GM12878 (cell line): ENCODE measurements at regions not wholly inside any gene's neighbourhood (a gene's known extent, or its start where the extent isn't known, plus 50 kb on each side); places are given as distances from the start of the nearest gene placed in this dataset.

Source experiments
- ATAC-seq: fragments of 200-7000 bp; cut with Tn5 transposase; 3 replicates; pipeline ENCODE4 v1.9.1; 2020; ENCODE audit warnings: mild to moderate bottlenecking, moderate library complexity
- BruUV-seq: library from RNA; stranded (reverse); fragments of 400-500 nt; replicated peaks from 2 replicates; lab custom pipeline; 2021; lab: Mats Ljungman, UMichigan
- CTCF ChIA-PET: fragments of 300-600 bp; sonication (Branson Sonifier 250); formaldehyde crosslinking; extraction: SDS; loops from one replicate; lab custom pipeline; 2021; ENCODE audit warnings: inconsistent platforms; lab: Yijun Ruan, JAX
- POLR2A ChIA-PET: fragments of 350-600 bp; formaldehyde crosslinking; extraction: SDS; loops from one replicate; lab custom pipeline; 2021; ENCODE audit warnings: inconsistent platforms; lab: Charles Lee
- RAD21 ChIA-PET: fragments of 300-600 bp; sonication (Branson Sonifier 250); formaldehyde crosslinking; loops from one replicate; lab custom pipeline; 2023; ENCODE audit warnings: antibody characterized with exemption; ENCODE audit not compliant: unreplicated experiment; lab: Charles Lee
- SMC1A ChIA-PET: fragments of 300-600 bp; sonication (Branson Sonifier 250); formaldehyde crosslinking; loops from one replicate; lab custom pipeline; 2023; ENCODE audit not compliant: unreplicated experiment, uncharacterized antibody; lab: Charles Lee
- DNase-seq: peaks from one replicate; pipeline ENCODE4 v3.0.0-alpha.2; 2011; ENCODE audit warnings: low read depth, low spot score
- FAIRE-seq: peaks from 3 replicates; lab custom pipeline; 2011; peaks lifted over from hg19 to GRCh38; lab: Jason Lieb, UNC
- H2AFZ ChIP-seq: 2 replicates; pipeline ENCODE4 v1.6.0; 2011; ENCODE audit warnings: low read depth, low read length, control low read depth; ENCODE audit not compliant: control insufficient read depth
- H3K27ac ChIP-seq: 2 replicates; pipeline ENCODE4 v1.5.1; 2011; ENCODE audit warnings: control low read depth; ENCODE audit not compliant: control insufficient read depth, insufficient read depth
- H3K27me3 ChIP-seq, 2 experiments: replicated peaks in 1 of 2; 2 replicates each; pipeline versions ENCODE4 v1.6.0 to v1.6.1; 2011; ENCODE audit warnings: low read length in 1 of 2; ENCODE audit not compliant: control insufficient read depth in 2 of 2, insufficient read depth in 2 of 2
- H3K36me3 ChIP-seq, 2 experiments: 2 replicates each; pipeline ENCODE4 v1.5.1; 2011; ENCODE audit warnings: low read length in 1 of 2; ENCODE audit not compliant: control insufficient read depth in 2 of 2, insufficient read depth in 2 of 2
- H3K4me1 ChIP-seq: 2 replicates; pipeline ENCODE4 v1.6.1; 2011; ENCODE audit warnings: mild to moderate bottlenecking, low read length, moderate library complexity, mixed read lengths; ENCODE audit not compliant: control insufficient read depth, insufficient read depth
- H3K4me2 ChIP-seq: 2 replicates; pipeline ENCODE4 v1.6.0; 2011; ENCODE audit warnings: control low read depth; ENCODE audit not compliant: control insufficient read depth, insufficient read depth
- H3K4me3 ChIP-seq: fragments of 200-600 bp; sonication (generic); 2 replicates; pipeline ENCODE4 v1.5.1; 2016
- H3K79me2 ChIP-seq: 2 replicates; pipeline ENCODE4 v1.6.0; 2011; ENCODE audit warnings: low read length; ENCODE audit not compliant: control insufficient read depth, insufficient read depth
- H3K9ac ChIP-seq: 2 replicates; pipeline ENCODE4 v1.8.0; 2011; ENCODE audit warnings: low read length, control low read depth, mixed read lengths; ENCODE audit not compliant: control insufficient read depth, insufficient read depth
- H3K9me3 ChIP-seq: replicated peaks from 3 replicates; pipeline ENCODE4 v1.5.1; 2011; ENCODE audit warnings: mild to moderate bottlenecking, low read length; ENCODE audit not compliant: control insufficient read depth, insufficient read depth
- H4K20me1 ChIP-seq: 2 replicates; pipeline ENCODE4 v1.6.0; 2011; ENCODE audit not compliant: control insufficient read depth, insufficient read depth
- BRCA1 ChIP-seq: IDR thresholded peaks from 2 replicates; pipeline ENCODE4 v1.6.1; 2011; ENCODE audit warnings: low read depth, low read length, improper control_type of control experiment
- FOXK2 ChIP-seq: fragments of 450-650 bp; IDR thresholded peaks from 2 replicates; pipeline ENCODE4 v1.6.1; 2017; ENCODE audit warnings: mild to moderate bottlenecking, moderate library complexity
- HDAC6 ChIP-seq: fragments of 200-600 bp; sonication (generic); IDR thresholded peaks from one replicate; pipeline ENCODE4 v1.8.0; 2017; ENCODE audit warnings: antibody characterized with exemption; ENCODE audit not compliant: unreplicated experiment
- NKRF ChIP-seq: fragments of 450-650 bp; conservative IDR thresholded peaks from 2 replicates; pipeline ENCODE4 v1.6.1; 2017; ENCODE audit warnings: mild to moderate bottlenecking, moderate library complexity
- STAT3 ChIP-seq: IDR thresholded peaks from 2 replicates; pipeline ENCODE4 v1.6.1; 2011; ENCODE audit warnings: low read depth, low read length, improper control_type of control experiment
- ZNF24 ChIP-seq: fragments of 450-650 bp; IDR thresholded peaks from 2 replicates; pipeline ENCODE4 v1.6.1; 2017; ENCODE audit warnings: antibody characterized with exemption, mild to moderate bottlenecking
- in situ Hi-C: fragments of 300-500 bp; cut with MboI; formaldehyde crosslinking; loops from 9 replicates; pipeline ENCODE4 v1.14.3; 2018; ENCODE audit warnings: mixed read lengths
- intact Hi-C: fragments of 100-400 bp; cut with micrococcal nuclease; formaldehyde crosslinking; loops from one replicate; pipeline ENCODE4 v1.14.2; 2022; ENCODE audit not compliant: unreplicated experiment
- TF ChIP-seq, protein P1 (sequence below): fragments of 450-650 bp; IDR thresholded peaks from 2 replicates; pipeline ENCODE4 v1.6.1; 2016; ENCODE audit warnings: mild to moderate bottlenecking, moderate library complexity, borderline replicate concordance
- TF ChIP-seq, protein P2 (sequence below): fragments of 450-650 bp; IDR thresholded peaks from 2 replicates; pipeline ENCODE4 v1.6.1; 2018; ENCODE audit warnings: borderline replicate concordance, mild to moderate bottlenecking; ENCODE audit not compliant: partially characterized antibody
- TF ChIP-seq, protein P3 (sequence below): fragments of 450-650 bp; IDR thresholded peaks from 2 replicates; pipeline ENCODE4 v1.6.1; 2017; ENCODE audit warnings: mild to moderate bottlenecking

- TF ChIP-seq, protein P1, sequence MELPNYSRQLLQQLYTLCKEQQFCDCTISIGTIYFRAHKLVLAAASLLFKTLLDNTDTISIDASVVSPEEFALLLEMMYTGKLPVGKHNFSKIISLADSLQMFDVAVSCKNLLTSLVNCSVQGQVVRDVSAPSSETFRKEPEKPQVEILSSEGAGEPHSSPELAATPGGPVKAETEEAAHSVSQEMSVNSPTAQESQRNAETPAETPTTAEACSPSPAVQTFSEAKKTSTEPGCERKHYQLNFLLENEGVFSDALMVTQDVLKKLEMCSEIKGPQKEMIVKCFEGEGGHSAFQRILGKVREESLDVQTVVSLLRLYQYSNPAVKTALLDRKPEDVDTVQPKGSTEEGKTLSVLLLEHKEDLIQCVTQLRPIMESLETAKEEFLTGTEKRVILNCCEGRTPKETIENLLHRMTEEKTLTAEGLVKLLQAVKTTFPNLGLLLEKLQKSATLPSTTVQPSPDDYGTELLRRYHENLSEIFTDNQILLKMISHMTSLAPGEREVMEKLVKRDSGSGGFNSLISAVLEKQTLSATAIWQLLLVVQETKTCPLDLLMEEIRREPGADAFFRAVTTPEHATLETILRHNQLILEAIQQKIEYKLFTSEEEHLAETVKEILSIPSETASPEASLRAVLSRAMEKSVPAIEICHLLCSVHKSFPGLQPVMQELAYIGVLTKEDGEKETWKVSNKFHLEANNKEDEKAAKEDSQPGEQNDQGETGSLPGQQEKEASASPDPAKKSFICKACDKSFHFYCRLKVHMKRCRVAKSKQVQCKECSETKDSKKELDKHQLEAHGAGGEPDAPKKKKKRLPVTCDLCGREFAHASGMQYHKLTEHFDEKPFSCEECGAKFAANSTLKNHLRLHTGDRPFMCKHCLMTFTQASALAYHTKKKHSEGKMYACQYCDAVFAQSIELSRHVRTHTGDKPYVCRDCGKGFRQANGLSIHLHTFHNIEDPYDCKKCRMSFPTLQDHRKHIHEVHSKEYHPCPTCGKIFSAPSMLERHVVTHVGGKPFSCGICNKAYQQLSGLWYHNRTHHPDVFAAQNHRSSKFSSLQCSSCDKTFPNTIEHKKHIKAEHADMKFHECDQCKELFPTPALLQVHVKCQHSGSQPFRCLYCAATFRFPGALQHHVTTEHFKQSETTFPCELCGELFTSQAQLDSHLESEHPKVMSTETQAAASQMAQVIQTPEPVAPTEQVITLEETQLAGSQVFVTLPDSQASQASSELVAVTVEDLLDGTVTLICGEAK, result no peak
- TF ChIP-seq, all 136 proteins: peak for 0
These were observed 130.2 kb upstream of the LRFN5 start (continued) for GRCh38 chr14:41476526-41476925.

DNA sequence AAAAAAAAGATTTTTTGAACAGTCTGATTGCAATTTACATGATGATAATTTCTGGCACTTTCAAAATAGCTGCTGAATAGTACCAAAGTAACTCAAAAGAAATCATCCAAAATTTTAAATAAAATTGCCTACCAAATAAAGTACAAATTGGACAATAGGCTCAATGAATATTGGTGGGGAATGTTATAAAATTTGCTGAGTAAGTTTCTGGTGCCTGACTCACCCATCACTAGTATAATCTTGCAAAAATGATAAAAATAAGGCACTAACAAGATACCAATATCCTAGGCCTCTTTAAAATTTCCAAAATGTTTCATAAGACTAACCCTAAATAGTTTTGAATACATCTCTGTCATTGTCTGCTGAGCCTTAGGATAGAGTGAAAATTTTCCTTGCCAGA, 145.3 kb upstream of the LRFN5 start:
- TF ChIP-seq FOXK2, result no peak
- TF ChIP-seq STAT3, result no peak
- TF ChIP-seq, protein P2, sequence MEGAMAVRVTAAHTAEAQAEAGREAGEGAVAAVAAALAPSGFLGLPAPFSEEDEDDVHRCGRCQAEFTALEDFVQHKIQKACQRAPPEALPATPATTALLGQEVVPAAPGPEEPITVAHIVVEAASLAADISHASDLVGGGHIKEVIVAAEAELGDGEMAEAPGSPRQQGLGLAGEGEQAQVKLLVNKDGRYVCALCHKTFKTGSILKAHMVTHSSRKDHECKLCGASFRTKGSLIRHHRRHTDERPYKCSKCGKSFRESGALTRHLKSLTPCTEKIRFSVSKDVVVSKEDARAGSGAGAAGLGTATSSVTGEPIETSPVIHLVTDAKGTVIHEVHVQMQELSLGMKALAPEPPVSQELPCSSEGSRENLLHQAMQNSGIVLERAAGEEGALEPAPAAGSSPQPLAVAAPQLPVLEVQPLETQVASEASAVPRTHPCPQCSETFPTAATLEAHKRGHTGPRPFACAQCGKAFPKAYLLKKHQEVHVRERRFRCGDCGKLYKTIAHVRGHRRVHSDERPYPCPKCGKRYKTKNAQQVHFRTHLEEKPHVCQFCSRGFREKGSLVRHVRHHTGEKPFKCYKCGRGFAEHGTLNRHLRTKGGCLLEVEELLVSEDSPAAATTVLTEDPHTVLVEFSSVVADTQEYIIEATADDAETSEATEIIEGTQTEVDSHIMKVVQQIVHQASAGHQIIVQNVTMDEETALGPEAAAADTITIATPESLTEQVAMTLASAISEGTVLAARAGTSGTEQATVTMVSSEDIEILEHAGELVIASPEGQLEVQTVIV, result no peak
- TF ChIP-seq HDAC6, result no peak
- no peak for TF ChIP-seq BRCA1
- TF ChIP-seq, protein P3, sequence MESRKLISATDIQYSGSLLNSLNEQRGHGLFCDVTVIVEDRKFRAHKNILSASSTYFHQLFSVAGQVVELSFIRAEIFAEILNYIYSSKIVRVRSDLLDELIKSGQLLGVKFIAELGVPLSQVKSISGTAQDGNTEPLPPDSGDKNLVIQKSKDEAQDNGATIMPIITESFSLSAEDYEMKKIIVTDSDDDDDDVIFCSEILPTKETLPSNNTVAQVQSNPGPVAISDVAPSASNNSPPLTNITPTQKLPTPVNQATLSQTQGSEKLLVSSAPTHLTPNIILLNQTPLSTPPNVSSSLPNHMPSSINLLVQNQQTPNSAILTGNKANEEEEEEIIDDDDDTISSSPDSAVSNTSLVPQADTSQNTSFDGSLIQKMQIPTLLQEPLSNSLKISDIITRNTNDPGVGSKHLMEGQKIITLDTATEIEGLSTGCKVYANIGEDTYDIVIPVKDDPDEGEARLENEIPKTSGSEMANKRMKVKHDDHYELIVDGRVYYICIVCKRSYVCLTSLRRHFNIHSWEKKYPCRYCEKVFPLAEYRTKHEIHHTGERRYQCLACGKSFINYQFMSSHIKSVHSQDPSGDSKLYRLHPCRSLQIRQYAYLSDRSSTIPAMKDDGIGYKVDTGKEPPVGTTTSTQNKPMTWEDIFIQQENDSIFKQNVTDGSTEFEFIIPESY, result no peak
- no peak for TF ChIP-seq NKRF
- no peak for TF ChIP-seq ZNF24
- Histone ChIP-seq H3K9me3 (no peaks in the 10 kb centered on the region), H3K27ac (no peak overlapping the region), H3K36me3 (no peaks in the 10 kb centered on the region), H4K20me1 (no peaks in the 10 kb centered on the region), H2AFZ (no peak overlapping the region), H3K4me3 (no peak overlapping the region), H3K4me2 (no peak overlapping the region), H3K79me2 (no peaks in the 10 kb centered on the region), H3K9ac (no peak overlapping the region), H3K27me3 (no peaks in the 10 kb centered on the region), H3K4me1 (no peaks in the 10 kb centered on the region)
- no peak for FAIRE-seq
- BruUV-seq, result no TSS peak
- ChIA-PET CTCF (no interaction called here), SMC1A (no interaction called here), RAD21 (no interaction called here), POLR2A (interaction anchor here (0.6 to 0.7 kb wide), 2 partner anchors 12 to 362 kb away, joined by 3 to 6 read pairs; no protein-coding TSS in a partner anchor)
- in situ Hi-C loops, result no loop called here
- intact Hi-C loops, result no loop called here
- DNase-seq, result no peak
- no peak for ATAC-seq
